ENCODE measurements at regions not wholly inside any gene's neighbourhood (a gene's known extent, or its start where the extent isn't known, plus 50 kb on each side); places are given as distances from the start of the nearest gene placed in this dataset.

DNA sequence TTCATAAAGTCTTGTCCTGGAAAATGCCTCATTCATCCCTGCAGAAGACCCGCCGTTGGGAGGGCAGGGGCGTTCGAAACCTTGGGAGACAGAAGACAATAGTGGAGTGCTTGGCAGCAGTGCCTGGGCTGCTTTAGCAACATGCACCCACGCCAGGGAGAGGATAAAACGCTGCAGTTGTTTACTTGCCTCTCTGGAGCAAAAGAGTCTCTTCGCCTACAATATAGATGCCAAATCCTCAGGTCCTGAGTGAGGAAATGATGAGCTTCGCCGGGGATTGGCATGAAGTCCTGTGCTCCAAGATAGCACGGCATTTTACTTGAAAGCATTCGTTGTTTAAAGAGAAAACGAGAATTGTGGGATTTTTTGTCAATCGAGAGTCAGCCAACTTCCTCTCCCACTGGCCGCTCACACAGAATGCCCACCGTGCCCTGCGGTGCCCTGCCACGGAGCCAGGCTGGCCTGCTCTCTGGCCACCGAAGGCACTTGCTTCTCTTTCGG, 152.5 kb upstream of the POU3F3 start:
- TF ChIP-seq POLR2AphosphoS5 (IDR thresholded peaks at IDR 0.05; ENCODE audit: borderline replicate concordance, low read depth, low read length) = no peak
- no peak for TF ChIP-seq EZH2 (IDR thresholded peaks at IDR 0.05)
- TF ChIP-seq FOXP2 (optimal IDR thresholded peaks at IDR 0.05; ENCODE audit: control extremely low read depth, extremely low read length, insufficient read depth) = no peak

Measured in SK-N-MC (cell line).